A204.1 (cell line): ENCODE measurements at regions not wholly inside any gene's neighbourhood (a gene's known extent, or its start where the extent isn't known, plus 50 kb on each side); places are given as distances from the start of the nearest gene placed in this dataset.

ENCODE experiments used
- FAIRE-seq: peaks from 2 replicates; lab custom pipeline; 2012; peaks lifted over from hg19 to GRCh38; lab: Jason Lieb, UNC

DNA sequence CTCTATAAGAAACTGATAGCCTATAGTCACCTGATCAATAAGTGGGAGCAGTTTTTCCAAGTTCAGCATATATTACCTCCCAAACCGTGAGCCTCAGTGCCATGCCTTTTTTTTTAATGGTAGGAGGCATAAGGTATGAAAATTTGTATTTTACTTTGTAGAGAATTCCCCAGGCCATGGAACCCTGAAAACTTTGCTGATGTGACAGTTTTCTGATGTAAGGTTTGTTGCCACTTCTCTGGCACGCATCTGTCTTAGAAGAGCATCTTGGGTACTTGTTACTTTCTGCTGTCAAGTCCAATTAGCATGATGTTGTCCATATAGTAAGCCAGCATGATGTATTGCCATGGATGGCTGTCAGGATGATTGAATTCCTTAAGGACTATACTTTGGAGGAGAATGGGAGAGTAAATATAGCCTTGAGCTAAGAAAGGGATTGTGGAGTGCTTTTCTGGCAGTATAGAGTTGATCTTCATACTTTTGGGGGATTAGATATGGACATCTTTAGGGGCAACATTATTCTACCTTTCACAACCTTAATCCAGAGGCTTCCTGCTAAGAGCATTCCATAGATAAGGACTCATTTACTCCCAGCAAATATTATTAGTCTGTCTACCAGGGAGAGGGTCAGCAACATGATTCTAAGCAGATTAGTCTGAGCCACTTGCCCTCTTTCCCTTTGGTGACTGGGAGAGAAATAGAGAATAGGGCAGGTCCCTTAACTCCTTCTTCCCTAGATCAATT lies 389.6 kb downstream of the YTHDC2 start:
- FAIRE-seq = no peak

DNA sequence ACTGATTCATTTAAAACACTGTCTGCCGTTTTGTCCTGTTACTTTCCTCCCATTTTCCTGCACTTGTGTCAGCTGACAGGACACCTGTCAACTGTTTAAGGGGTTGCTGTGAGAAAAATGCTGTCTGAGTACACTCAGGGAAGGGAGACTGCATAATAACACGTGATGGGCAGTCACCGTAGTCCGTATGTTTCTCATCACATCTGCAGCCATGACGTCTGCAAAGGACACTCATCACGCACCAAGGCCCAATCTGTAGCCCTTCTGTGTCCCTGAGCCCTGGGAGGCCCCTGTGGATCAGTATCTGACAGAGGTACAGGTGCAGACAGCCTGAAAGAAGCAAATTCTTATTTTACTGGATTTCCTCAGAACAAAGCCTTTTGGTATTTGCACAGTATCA lies 396.3 kb downstream of the YTHDC2 start:
- FAIRE-seq = no peak

DNA sequence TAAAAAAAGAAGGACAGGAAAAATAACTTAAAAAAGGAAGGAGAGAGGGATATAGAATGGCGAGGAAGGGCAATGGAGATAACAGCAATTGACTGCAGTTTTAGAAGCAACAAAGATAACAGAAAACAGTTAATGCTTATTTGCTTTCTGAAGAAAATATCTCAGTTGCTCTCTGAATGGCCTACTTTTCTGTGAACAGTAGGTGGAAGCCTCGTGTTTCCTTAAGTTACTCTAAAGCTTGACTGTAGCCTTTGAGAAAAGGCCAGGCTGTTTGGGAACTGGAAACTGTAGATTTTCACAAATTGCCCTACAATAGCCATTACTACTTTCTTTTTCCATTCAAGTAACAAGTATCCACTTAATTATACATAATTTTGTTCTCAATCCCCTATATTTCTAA lies 404.5 kb downstream of the YTHDC2 start:
- FAIRE-seq = no peak

DNA sequence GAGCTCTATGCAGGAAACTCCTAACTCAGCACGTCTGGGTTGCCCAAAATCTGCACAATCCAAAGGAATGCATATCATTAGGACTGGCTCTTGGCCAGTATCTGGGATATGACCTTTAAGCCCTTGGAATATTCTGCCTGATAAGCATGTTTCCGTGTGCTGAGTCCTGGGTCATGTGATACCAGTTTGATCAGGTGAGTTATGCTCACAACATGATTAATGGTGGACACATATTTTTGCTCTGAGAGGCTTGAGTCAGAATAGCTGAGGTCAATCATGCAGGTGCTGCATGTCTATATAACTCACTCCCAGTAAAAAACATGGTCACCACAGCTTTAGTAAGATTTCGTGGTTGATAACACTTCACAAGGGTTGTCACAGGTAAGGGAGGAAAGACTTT lies 408.8 kb downstream of the YTHDC2 start:
- no peak for FAIRE-seq

DNA sequence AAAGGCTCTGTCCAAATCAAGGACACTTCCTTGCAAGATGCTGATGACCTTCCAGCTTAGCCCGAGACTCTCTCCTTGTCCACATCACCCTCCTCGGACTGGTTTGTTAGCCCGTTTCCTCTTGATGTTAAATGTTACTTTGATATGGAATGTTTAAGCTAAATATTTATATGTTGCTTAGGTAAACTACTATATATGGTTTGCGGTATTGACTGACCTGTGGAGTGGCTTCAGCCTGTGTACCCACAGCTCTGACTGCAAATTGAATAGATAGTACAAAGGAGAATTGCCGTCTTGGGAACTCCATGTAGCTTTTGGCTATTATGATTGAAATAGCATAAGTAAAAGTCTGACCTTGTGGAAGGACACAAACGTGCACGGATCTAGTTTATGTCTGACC lies 422.0 kb downstream of the YTHDC2 start:
- FAIRE-seq = no peak

DNA sequence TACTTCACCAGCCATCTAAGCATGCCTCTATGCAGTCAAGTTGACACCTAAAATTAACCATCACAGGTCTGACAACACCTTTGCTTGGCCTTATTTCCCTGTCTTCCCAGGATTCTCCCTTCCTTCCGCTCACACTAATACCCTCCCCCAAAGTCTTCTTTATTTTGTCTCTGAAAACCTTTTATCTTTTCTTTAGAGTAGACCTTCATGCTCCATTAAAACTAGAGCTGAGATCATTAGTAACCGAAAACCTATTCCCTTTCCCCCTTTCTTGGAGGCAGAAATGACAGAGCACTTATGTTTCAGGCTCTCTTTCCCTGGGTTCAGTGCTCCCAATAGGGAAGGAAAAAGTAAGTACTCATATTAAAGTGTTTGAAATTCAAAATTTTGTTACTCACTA lies 423.8 kb downstream of the YTHDC2 start:
- FAIRE-seq = no peak

DNA sequence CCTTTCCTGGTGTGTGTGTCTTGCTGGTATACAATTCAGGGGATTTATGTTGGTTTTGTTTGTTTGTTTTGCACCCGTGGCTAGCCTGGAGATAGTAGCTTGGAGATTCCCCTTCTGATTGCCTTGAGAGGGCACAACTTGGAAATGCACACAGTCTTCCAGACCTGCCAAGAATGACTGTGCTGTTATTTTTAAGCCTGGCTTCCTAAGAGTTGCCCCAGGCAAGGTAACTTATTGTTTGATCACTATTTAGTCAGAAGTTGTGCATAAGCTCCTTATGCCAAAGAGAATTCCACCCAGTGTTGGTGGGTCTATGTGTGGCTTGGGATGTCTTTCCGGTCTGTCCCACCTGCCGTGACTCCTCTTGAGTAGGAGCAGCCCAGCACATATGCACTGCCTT lies 421.9 kb upstream of the KCNN2 start:
- no peak for FAIRE-seq

DNA sequence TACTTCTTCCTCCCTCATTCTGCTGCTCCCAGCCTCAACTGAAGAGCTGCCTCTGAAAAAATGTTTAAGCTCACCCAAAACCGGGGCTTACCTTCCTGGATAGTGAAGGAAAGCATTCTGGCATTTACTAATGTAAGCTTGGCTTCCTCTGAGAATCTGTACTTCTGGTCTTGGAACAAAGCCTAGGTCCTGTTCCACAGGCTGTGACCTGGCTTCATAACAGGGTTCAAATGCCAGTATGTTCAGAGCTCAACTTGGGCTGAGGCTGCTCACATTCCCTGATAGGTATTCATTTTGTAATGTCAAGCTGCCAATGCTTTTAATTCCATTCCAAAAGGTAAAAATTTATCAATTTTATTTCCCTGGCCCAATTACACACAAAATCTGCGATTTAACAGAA lies 411.7 kb upstream of the KCNN2 start:
- FAIRE-seq = no peak

DNA sequence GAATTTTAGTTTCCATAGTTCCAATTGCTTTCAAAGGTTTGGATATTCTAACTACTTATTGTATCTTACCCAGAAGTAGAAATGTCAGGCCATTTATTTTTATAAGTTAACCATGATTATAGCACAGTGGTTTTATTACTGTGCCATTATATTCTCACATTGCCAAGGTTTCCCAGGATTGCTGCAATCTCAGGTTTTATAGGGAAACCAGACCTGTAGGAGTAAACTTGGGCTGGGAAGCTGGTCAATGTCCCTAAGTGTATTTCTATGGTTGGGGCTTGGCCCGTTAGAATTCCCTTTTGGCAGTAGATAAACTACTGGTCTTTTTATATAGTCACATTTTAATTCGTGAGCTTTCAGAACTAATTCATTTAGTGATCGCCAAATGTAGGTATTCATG lies 396.6 kb upstream of the KCNN2 start:
- no peak for FAIRE-seq

DNA sequence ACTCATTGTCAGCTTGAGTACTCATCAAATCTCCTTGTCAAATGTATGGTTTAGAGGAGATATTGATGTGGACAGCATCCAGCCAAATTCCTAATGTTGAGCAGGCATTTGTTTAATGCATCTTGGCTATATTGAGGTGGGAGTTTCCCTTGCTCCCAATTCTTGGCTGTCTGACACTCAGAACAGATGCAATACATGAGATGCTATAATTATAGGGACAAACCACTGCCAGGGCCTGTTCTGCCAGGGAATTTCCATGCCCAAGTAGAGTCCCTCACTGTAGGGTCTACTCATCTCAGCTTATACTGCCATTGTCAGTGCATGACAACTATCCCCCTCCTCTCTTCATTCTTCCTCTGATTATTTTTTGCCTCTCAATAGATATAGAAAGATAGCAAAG lies 392.0 kb upstream of the KCNN2 start:
- FAIRE-seq = no peak

DNA sequence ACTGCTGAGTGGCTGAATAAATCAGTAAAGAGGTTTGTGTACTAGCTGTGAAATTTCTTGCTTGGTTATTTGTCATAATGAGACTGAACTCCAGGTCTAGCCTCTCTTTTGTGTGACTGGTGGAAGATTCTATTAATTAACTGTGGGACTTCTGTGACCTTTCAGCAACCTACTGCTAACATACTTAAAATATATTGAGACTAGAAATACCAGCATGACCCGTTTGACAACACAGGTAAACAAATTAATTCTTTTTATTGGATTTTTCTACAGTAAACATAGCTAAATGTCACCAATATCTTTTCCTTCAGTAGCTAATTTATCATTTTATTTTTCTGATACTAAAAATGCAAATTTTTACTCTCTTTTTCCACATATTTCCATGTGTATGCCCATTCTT lies 390.4 kb upstream of the KCNN2 start:
- FAIRE-seq = no peak

DNA sequence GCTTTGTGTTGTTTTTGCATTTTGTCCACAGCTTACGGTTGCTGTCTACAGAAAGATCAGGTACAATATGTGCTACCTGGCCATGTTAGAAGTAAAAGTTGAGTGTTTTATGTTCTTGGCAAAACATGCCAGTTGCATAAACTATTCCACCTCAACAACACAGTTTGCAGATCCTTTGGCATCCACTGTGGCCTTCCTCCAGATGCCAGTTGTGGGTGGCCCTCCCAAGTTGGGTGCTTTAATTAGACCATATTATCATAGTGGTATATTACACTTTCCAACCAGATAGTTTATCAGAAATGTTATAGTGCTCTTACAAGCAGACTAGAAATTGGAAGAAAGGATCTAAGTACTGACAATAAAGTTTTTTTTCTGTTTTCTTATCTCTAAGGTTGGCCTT lies 386.9 kb upstream of the KCNN2 start:
- FAIRE-seq = no peak

DNA sequence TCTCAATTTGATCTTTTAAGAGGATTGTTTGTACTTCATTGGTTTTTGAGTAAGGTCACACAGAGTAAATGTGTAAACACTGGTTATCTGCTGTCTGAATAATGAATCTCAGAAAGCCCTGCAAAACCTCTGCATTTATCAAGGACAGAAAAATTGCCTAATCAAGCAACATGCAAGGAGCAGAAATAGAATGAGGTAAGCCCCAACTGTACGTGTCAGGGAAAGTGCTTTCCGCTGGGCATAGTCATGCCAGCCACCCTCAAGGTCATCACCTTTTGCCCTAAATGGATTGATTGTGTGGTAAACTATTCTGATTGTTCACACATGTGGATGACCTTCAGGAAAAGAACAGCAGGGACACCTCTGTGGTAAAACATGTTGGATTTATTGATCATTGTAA lies 376.9 kb upstream of the KCNN2 start:
- no peak for FAIRE-seq

DNA sequence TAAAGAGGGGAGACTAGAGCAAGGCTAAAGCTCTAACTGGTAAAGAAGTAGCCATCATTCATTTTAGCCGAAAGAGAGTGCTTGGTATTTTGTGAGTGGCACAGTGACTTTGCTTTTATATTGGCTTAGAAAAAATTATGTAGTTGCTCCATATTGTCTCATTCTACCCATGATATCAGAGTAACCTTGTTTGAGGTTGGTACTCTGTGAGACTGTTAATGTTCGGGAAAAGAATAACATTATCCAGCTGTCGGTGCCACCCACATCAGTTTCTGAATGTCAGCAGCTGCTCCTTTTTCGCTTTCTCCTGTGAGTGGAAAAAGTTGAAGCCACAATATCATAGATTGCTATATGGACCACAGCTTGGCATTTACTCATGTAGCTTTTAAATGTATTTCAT lies 376.4 kb upstream of the KCNN2 start:
- FAIRE-seq = no peak

DNA sequence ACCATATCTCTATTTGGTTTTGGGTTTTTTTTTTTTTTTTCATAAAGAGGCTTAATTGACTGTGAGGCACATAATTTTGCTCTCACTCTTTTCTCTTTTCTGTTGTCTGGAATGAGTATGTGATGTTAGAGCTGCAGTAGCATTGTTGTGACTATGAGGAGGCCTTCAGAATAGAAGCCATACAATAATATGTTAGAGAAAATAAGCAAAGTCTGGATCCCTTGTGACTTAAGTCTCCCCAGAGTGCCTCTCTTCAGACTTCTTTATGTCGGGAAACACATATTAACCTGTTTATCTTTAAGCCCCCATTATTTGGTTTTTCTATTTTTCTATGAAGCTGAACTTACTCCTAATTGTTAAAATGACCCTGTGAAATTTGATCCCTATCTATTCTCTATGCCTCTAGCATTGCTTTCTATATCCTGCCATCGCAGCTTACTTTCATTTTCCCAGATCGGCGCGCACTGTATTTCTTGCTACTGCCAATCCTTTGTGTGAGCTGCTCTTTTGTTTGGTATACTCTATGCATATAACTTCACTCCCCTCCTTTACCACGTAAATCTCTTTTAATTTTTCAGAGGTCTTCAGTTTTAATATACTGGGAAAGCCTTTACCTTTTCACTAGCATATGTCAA lies 372.5 kb upstream of the KCNN2 start:
- FAIRE-seq = no peak

DNA sequence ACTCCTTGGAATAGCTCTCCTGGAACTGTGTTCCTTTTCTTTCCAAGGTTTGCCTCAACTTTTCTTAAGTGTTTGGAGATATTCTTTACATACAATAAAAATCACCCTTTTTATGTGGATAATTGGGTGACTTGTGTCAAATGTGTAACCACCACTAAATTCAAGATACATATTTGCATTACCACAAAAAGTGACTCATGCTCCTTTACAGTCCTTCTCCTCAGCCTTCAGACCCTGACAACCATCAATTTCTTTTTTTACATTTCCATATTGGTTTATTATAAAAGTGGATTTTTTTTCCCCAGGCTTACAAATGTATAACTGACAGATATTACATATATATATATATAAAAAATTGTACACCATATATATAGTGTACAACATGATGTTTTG lies 372.0 kb upstream of the KCNN2 start:
- no peak for FAIRE-seq

DNA sequence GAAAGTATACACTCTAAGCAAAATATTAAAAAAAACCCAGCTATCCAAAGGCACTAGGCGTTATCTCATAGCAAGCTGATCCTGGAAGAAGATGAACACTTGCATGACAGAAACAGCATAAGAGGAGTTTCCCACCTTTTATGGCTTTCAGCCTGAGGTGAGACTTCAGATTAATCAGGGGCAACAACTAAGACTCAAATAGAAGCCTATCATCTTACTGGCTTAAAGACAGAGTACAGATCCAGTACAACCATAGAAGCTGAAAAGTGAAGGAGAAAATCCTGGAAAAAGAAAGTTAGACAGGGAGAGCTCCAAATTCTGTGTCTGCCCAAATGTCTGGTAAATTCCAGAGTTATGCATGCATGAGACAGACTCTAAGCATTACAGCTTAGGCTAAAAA lies 360.8 kb upstream of the KCNN2 start:
- no peak for FAIRE-seq

DNA sequence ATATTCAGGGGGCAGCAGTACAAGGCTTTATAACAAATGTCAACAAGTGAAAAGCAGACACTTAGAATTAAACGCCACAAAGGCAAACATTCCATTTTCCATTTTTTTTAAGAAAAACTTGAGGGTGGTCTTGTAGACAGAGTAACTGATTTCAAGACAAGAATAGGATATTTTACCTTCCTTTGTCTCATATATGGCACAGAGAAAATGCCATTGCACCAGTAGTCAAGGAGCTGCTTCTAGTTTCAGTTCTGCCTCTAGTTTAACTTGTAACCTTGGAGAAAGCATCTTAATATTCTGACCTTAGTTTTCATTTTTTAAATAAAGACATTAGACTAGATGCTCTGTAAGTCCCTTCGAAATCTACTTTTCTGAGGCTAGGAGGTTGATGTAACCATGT lies 355.3 kb upstream of the KCNN2 start:
- no peak for FAIRE-seq

DNA sequence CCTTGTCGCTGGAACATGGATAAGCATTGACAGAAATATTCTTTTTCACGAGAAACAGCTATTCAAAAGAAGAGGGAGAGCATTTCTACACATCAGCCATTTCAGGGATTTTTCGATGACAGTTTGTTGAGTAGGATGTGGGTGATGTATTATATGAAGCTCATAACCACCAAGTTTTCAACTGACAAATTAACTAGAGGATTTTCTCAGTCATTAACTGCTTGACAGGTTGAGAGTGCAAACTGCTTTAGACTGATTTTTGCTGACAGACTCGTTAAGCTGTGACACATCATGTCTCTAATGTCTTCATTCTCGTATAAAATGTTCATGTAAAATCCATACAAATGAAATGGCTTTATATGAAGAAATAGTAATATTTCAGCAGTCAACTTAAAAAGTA lies 354.2 kb upstream of the KCNN2 start:
- FAIRE-seq = no peak

DNA sequence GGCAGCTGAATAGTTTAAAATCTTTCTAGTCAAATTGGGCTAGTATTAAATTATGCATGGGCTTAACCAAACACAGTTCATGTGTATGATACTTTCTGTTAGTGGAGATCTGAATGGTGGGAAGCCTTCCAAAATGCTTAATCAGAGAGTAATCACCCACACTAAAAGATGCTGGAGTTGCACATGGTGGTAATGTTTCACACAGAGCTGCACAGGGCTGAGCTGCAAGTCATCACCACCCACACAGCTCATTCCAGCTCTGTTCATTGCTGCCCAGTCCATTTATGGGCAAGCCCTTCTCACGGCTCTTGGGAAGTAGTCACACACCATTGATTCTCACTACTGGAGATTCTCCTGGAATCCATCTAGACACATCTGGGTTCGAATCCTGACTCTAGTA lies 351.5 kb upstream of the KCNN2 start:
- no peak for FAIRE-seq

DNA sequence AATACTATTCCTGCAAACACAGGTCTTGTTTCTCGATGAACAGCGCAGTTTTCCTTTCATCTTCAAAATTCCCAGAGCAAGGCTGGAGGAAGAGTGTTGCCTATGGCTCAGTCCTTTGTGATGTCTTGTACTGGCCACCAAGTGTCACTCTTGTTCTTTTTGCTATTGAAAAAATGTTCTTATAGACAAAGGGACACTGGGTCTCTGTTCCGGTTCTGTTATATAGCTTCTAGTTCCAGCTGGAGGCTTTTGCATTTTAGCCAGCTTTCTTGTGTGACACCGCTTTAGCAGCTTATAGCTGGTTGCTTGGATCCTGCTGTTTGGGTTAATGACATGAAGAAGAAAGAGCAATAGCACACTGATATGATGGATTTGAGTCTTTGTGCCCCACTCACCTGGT lies 343.7 kb upstream of the KCNN2 start:
- no peak for FAIRE-seq

DNA sequence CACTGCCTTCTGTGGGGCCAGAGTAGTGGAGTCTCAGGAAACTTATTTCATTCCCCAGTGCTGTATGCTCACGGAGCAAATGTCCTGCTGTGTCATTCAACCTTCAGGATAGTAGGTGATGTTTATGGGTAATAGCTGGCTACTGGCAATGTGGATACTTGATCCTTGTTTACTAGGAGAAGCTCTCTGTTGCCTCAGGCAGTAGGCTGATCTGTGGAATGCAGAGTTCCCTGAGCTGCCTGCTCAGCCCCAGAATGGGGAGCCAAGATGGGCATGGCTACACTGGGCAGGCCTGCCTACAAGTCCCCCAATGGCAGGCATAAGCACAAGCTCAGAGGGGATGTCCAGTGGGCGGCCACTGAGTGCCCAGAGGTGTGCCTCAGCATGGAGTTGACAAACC lies 323.1 kb upstream of the KCNN2 start:
- FAIRE-seq = no peak

DNA sequence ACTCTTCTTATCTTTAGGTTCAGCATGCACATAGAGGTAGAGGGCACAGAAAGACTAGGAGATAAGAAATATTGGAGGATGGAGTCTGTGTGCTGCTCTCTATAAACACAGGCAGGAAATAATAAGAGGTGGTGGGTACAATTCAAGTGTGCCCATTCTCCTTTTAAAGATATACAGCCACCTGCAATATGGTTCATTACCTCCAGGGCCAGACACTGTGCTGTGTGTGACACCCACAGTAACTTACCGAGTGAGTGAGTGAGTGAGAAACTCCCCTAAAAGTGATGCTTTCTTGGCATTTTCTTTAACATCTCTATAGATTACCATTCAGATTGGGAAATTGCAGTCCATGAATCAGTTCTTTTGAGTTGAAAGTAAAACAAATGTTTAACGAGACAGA lies 311.8 kb upstream of the KCNN2 start:
- FAIRE-seq = no peak

DNA sequence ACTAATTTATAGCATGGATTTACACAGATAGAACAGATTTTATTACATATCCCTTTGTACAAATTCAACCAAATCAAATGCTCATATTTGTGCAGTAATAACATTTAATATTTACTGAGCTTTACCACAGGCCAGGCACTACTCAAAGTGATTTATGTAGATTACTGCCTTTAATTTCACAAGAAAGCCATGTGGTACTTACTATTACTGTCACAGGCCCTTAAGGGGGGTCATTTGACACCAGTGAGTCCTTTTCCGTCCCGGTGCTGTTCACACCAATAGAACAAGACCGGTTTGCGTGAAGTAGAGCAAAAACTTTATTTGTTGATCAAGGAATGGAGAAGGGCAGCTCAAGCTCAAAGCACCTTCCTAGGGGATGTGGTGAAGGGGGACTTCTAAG lies 308.5 kb upstream of the KCNN2 start:
- no peak for FAIRE-seq

DNA sequence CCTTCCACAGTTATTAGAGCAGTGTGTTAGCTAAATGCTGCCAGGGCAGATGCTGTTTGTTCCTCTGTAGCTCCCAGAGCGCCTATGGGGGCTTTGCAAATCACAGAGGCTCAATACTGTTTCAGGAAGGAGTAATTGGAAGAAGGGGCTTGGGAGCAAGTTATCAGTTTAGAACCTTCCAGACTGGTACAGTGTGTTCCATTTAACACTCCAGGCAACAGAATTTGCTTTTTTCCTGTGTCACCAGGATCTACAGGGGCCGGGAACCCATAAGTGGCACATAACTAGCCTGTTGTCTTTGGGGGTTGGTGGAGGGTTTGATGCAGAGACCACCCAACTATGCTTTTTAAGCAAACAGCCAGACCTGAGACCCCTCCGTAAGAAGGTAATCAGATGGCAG lies 307.3 kb upstream of the KCNN2 start:
- FAIRE-seq = no peak
